Keratinocyte (primary cell): ENCODE measurements at regions not wholly inside any gene's neighbourhood (a gene's known extent, or its start where the extent isn't known, plus 50 kb on each side); places are given as distances from the start of the nearest gene placed in this dataset.

Experiments used
- DNase-seq: peaks from one replicate; pipeline ENCODE4 v3.0.0-alpha.2; 2011; ENCODE audit warnings: low read depth, missing footprints, low spot score
- FAIRE-seq: peaks from 2 replicates; lab custom pipeline; 2011; peaks lifted over from hg19 to GRCh38; lab: Jason Lieb, UNC
- H2AFZ ChIP-seq: 2 replicates; pipeline ENCODE4 v1.6.0; 2012; ENCODE audit warnings: low read length, control low read depth, inconsistent platforms; ENCODE audit not compliant: control insufficient read depth
- H3K27ac ChIP-seq: 2 replicates; pipeline ENCODE4 v1.5.1; 2011; ENCODE audit warnings: low read length; ENCODE audit not compliant: control insufficient read depth, insufficient read depth
- H3K27me3 ChIP-seq: 3 replicates; pipeline ENCODE4 v1.6.0; 2011; ENCODE audit warnings: low read length; ENCODE audit not compliant: control insufficient read depth, insufficient read depth; ENCODE audit errors: extremely low read depth
- H3K36me3 ChIP-seq, 2 experiments: 2 replicates in 1 of 2; 3 replicates in 1 of 2; pipeline ENCODE4 v1.5.1; 2011; ENCODE audit warnings: low read length in 2 of 2, mild to moderate bottlenecking in 1 of 2; ENCODE audit not compliant: control insufficient read depth in 2 of 2, insufficient read depth in 2 of 2; ENCODE audit errors: extremely low read depth in 1 of 2
- H3K4me1 ChIP-seq: 3 replicates; pipeline ENCODE4 v1.5.1; 2011; ENCODE audit warnings: low read length; ENCODE audit not compliant: control insufficient read depth, insufficient read depth; ENCODE audit errors: extremely low read depth
- H3K4me2 ChIP-seq: 3 replicates; pipeline ENCODE4 v1.6.0; 2011; ENCODE audit warnings: low read depth, low read length; ENCODE audit not compliant: control insufficient read depth, insufficient read depth; ENCODE audit errors: extremely low read depth
- H3K4me3 ChIP-seq, 3 experiments: fragments of 200-600 bp in 1 of 3; sonication (generic) in 1 of 3; 2 replicates in 2 of 3; 3 replicates in 1 of 3; pipeline ENCODE4 v1.5.1; 2011 to 2016; ENCODE audit warnings: low read length in 3 of 3, mild to moderate bottlenecking in 3 of 3, control low read depth in 2 of 3, inconsistent platforms in 1 of 3, low read depth in 1 of 3, mixed read lengths in 1 of 3, mixed run types in 1 of 3, moderate library complexity in 1 of 3; ENCODE audit not compliant: control insufficient read depth in 2 of 3, insufficient read depth in 2 of 3; ENCODE audit errors: extremely low read depth in 1 of 3
- H3K79me2 ChIP-seq: 2 replicates; pipeline ENCODE4 v1.6.0; 2012; ENCODE audit warnings: low read length; ENCODE audit not compliant: control insufficient read depth, insufficient read depth
- H3K9ac ChIP-seq: 3 replicates; pipeline ENCODE4 v1.6.0; 2011; ENCODE audit warnings: low read length; ENCODE audit not compliant: control insufficient read depth, insufficient read depth; ENCODE audit errors: extremely low read depth
- H3K9me1 ChIP-seq: 3 replicates; pipeline ENCODE4 v1.6.0; 2011; ENCODE audit warnings: low read length; ENCODE audit not compliant: control insufficient read depth, insufficient read depth; ENCODE audit errors: extremely low read depth
- H3K9me3 ChIP-seq: 2 replicates; pipeline ENCODE4 v1.5.1; 2012; ENCODE audit warnings: low read depth, low read length; ENCODE audit not compliant: control insufficient read depth
- H4K20me1 ChIP-seq: 3 replicates; pipeline ENCODE4 v1.6.0; 2011; ENCODE audit warnings: low read length; ENCODE audit not compliant: control insufficient read depth, insufficient read depth; ENCODE audit errors: extremely low read depth
- CTCF ChIP-seq, 3 experiments: IDR thresholded peaks in 1 of 3; conservative IDR thresholded peaks in 1 of 3; optimal IDR thresholded peaks in 1 of 3; 2 replicates in 2 of 3; 3 replicates in 1 of 3; pipeline versions ENCODE3 to v1.5.1; 2011; ENCODE audit warnings: low read length in 3 of 3, mild to moderate bottlenecking in 3 of 3, moderate library complexity in 2 of 3, control low read depth in 1 of 3, inconsistent platforms in 1 of 3; ENCODE audit not compliant: insufficient read depth in 2 of 3; ENCODE audit errors: extremely low read depth in 1 of 3
- EZH2 ChIP-seq: IDR thresholded peaks from one replicate; pipeline ENCODE4 v1.6.1; 2012; ENCODE audit warnings: inconsistent platforms, mild to moderate bottlenecking, low read length, moderate library complexity
- dilution Hi-C: fragments of 300-500 bp; cut with MboI; formaldehyde crosslinking; loops from one replicate; pipeline ENCODE4 v1.7.0; 2020; ENCODE audit warnings: low sequenced_read_pairs; ENCODE audit not compliant: extremely low pct_ligation_motif_present

DNA sequence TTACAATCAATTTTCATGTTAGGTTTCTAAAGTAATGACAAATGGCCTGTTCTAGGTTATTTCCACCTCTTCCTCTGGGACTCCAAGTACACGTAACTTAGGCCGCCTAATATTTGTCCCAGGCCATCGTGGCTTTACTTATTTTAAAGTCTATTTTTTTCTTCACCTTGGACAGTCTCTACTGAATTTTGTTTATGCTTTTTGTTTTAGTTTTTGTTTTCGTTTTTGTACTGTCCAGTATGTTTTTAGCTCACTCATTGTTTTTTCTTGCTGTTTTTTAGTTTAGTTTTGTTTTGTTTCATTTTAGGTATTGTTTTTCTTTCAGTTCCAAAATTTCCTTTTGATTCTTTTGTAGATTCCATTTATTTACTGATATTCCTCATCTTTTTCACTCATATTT is 187.7 kb upstream of the RNPC3 start:
- Histone ChIP-seq H3K27me3 (no peaks in the 10 kb centered on the region), H3K79me2 (no peaks in the 10 kb centered on the region), H3K9me3 (no peaks in the 10 kb centered on the region), H3K4me2 (no peak overlapping the region), H3K9ac (no peak overlapping the region), H3K9me1 (no peaks in the 10 kb centered on the region), H3K27ac (no peak overlapping the region), H3K4me3 (no peak overlapping the region), H3K4me1 (no peaks in the 10 kb centered on the region), H4K20me1 (no peaks in the 10 kb centered on the region), H3K36me3 (no peaks in the 10 kb centered on the region), H2AFZ (no peak overlapping the region)
- TF ChIP-seq CTCF (optimal IDR thresholded peaks at IDR 0.05 in 1 of 3, IDR thresholded peaks at IDR 0.05 in 1 of 3, conservative IDR thresholded peaks at IDR 0.05 in 1 of 3; ENCODE audit: extremely low read depth in 1 of 3, insufficient read depth in 2 of 3, low read length in 3 of 3) (no peak), EZH2 (no peak)
- dilution Hi-C loops = no loop called here
- DNase-seq = no peak
- FAIRE-seq = no peak

DNA sequence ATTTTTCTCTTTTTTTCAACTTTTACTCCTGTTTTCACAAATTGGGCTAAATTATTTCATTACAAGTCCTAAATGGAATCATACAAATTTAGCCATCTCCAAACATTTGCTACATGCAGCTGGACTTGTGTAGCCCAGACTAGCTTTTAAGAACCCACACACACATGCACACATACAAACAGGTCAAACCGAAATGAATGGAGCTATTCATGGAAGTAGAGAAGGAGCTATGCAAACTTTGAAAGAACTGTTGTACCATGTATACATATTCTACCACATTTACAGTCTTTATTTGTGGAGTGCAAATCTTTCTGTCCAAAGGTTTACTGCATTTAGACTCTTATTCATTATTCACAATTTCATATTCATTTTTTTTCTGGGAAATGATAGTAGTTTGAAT is 189.1 kb upstream of the RNPC3 start:
- no peak for FAIRE-seq
- dilution Hi-C loops = no loop called here
- TF ChIP-seq EZH2 (no peak), CTCF (optimal IDR thresholded peaks at IDR 0.05 in 1 of 3, IDR thresholded peaks at IDR 0.05 in 1 of 3, conservative IDR thresholded peaks at IDR 0.05 in 1 of 3; ENCODE audit: extremely low read depth in 1 of 3, insufficient read depth in 2 of 3, low read length in 3 of 3) (no peak)

More for the DNA sequence above, 189.1 kb upstream of the RNPC3 start:
- Histone ChIP-seq H3K9ac (no peak overlapping the region), H3K27me3 (no peaks in the 10 kb centered on the region), H4K20me1 (no peaks in the 10 kb centered on the region), H3K9me1 (no peaks in the 10 kb centered on the region), H3K4me3 (no peak overlapping the region), H3K79me2 (no peaks in the 10 kb centered on the region), H2AFZ (no peak overlapping the region), H3K27ac (no peak overlapping the region), H3K9me3 (no peaks in the 10 kb centered on the region), H3K4me1 (no peaks in the 10 kb centered on the region), H3K4me2 (no peak overlapping the region), H3K36me3 (no peaks in the 10 kb centered on the region)
- DNase-seq = no peak
